Stimulated activated CD8-positive, alpha-beta memory T cell treated with anti-CD3 and anti-CD28 coated beads, Interleukin-15, amount 100 ng/mL, for 1 hour (primary cell): ENCODE measurements at regions not wholly inside any gene's neighbourhood (a gene's known extent, or its start where the extent isn't known, plus 50 kb on each side); places are given as distances from the start of the nearest gene placed in this dataset.
"Not testable (repeated sequence)": the region's sequence is repeated elsewhere in the genome, so short reads cannot be mapped to it uniquely, and the experiment has no call there.

Source experiments
- DNase-seq: peaks from one replicate; pipeline ENCODE4 v3.0.0-alpha.2; 2020; ENCODE audit warnings: low read depth

GRCh38 chr20:51958099-51959065 is 156.1 kb upstream of the SALL4 start:
- no peak for DNase-seq

GRCh38 chr20:51955756-51956155 is 153.4 kb upstream of the SALL4 start:
- no peak for DNase-seq

DNA sequence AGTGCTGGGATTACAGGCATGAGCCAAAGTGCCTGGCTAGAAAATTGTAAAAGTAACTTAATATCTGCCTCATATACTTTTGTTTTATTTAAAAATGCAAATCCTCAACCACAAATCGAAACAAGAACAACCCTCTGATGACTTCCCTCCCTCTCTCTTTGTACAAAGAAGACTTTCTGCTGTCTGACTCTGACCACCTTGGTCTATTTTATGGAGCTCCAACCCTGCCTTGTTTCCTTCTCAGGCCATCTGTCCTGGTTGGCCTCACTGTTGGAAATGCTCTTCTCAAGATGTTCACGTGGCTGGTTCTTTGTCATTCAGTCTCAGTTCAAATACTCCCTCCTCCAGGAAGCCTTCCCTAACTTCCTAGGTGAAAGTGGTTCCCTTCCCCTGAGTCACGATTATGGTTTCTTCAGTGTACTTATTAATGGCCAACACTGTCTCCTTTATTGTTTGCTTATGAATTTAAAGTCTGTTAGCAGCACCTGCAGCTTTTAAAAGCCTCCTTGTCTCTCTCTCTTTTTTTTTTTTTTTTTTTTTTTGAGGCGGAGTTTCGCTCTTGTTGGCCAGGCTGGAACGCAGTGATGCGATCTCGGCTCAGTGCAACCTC is 151.5 kb upstream of the SALL4 start:
- no peak for DNase-seq

DNA sequence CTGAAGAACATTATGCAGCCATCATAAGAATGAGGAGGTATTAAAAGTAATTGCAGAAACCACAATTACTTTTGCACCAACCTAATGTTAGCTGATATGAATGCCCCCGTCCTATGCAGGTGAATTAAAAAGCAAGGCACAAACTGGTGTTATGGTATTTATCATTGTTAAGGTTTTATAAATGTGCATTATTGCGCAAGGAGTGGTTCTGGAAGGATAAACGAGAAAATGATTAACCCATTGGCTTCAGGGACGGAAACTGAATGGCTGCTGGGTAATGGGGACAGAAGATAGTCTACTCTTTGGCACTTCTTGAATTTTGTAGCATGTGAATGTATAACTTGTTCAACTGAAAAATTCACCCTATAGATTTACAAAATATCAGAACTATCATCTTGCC is 148.6 kb upstream of the SALL4 start:
- no peak for DNase-seq

GRCh38 chr20:51946586-51946985 is 144.3 kb upstream of the SALL4 start:
- DNase-seq, result no peak

GRCh38 chr20:51945881-51946280 is 143.6 kb upstream of the SALL4 start:
- DNase-seq, result no peak

- no peak for DNase-seq
These were observed 142.9 kb upstream of the SALL4 start for GRCh38 chr20:51945177-51945576.

GRCh38 chr20:51943761-51944160 is 141.4 kb upstream of the SALL4 start:
- DNase-seq, result no peak

DNA sequence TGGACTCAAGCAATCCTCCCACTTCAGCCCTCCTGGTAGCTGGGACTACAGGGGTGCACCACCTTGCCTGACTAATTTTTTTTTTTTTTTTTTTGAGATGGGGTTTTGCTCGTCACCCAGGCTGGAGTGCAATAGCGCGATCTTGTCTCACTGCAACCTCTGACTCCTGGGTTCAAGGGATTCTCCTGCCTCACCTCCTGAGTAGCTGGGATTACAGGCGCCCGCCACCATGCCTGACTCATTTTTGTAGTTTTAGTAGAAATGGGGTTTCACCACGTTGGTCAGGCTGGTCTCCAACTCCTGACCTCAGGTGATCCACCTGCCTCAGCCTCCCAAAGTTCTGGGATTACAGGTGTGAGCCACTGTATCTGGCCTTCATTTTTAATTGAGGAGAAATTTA is 141.0 kb upstream of the SALL4 start:
- not testable (repeated sequence) for DNase-seq

DNA sequence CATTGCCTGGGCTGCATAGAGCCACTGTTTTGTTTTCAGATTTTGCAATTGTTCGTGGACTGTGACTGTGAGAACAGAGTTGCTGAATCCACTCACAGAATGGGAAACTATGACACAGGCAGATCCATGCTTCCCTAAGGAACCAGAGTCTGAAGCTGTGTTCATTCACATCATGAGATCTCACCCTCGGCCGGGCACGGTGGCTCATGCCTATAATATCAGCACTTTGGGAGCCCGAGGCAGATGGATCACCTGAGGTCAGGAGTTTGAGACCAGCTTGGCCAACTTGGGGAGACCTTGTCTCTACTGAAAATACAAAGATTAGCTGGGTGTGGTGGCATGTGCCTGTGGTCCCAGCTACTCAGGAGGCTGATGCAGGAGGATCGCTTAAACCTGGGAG is 139.2 kb upstream of the SALL4 start:
- DNase-seq, result no peak

DNA sequence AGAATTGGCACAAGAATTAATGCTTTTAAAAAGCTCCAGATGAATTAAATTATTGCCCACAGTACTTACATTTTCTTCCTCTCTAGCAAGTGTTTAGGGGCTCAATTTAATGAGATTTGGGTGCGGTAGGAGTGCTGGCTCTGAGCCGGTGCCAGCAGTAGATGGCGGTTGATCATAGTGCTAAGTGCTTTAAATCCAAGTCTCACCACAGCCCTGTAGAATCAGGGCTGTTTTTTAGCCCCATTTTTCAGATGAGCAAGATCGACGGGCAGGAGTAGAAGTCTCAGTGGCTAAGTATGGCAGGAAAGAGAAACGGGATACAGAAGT is 136.9 kb upstream of the SALL4 start:
- DNase-seq, result no peak

GRCh38 chr20:51938559-51939258 is 136.4 kb upstream of the SALL4 start:
- no peak for DNase-seq

- DNase-seq, result no peak
These were observed 135.5 kb upstream of the SALL4 start for GRCh38 chr20:51937779-51938178.

GRCh38 chr20:51936377-51936776 is 134.1 kb upstream of the SALL4 start:
- DNase-seq, result no peak

DNA sequence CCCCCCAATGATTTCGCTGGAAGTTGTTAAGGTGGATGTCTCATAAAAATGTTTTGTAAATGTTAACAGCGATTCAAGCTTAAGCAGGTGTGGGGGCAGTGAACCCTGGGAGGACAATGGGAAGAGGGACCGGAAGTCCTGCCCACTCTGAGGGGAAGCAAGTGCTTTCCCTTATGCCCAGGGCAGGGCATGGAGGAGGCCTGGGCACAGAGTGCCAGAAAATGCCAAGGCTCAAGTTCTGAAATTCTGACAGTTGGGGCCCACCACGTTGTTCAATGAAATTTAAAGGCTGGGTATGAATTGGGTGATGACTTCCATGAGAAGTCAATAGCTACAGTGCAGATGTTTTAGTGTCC is 132.7 kb upstream of the SALL4 start:
- DNase-seq, result no peak

GRCh38 chr20:51934301-51935002 is 132.1 kb upstream of the SALL4 start:
- DNase-seq, result no peak

GRCh38 chr20:51931371-51931781 is 129.1 kb upstream of the SALL4 start:
- no peak for DNase-seq

- DNase-seq, result no peak
These were observed 128.5 kb upstream of the SALL4 start for GRCh38 chr20:51930775-51931174.

DNA sequence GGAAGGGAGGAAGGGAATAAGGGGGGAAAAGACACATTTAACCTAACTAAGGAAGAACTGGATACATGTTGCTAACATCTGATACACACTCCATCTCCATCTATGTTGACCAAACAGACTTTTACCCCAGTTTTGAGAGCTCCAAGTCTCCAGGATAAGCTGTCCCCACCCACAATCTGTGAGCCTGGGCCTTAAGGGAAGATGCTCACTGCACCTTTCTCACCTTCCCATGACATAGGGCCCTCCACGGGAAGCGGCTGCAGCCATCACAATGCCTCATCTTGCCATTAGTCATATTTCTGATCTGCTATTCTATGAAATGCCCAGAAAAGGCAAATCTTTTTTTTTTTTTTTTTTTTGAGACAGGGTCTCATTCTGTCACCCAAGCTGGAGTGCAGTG is 126.6 kb upstream of the SALL4 start:
- DNase-seq, result no peak

GRCh38 chr20:51927970-51928369 is 125.6 kb upstream of the SALL4 start:
- DNase-seq, result not testable (repeated sequence)

- DNase-seq, result no peak
These were observed 124.5 kb upstream of the SALL4 start for GRCh38 chr20:51926670-51927305.

- no peak for DNase-seq
These were observed 122.2 kb upstream of the SALL4 start for GRCh38 chr20:51924509-51924908.
